T-helper 1 cell treated with Interleukin-12 subunit alpha and Interleukin-12 subunit beta and Interleukin-4 antibody, amounts not matched to agents 30 μg/mL and 1 μg/mL, for 36 hours (primary cell): ENCODE measurements at regions not wholly inside any gene's neighbourhood (a gene's known extent, or its start where the extent isn't known, plus 50 kb on each side); places are given as distances from the start of the nearest gene placed in this dataset.
"Not testable (repeated sequence)": the region's sequence is repeated elsewhere in the genome, so short reads cannot be mapped to it uniquely, and the experiment has no call there.

Experiments used
- H3K27ac Mint-ChIP-seq: one replicate; pipeline ENCODE4 v1.8.0; 2021; ENCODE audit warnings: mild to moderate bottlenecking, mixed read lengths
- H3K27me3 Mint-ChIP-seq: one replicate; pipeline ENCODE4 v1.8.0; 2021; ENCODE audit warnings: low read depth, mixed read lengths
- H3K36me3 Mint-ChIP-seq: one replicate; pipeline ENCODE4 v1.8.0; 2021; ENCODE audit warnings: low read depth, mixed read lengths
- H3K4me1 Mint-ChIP-seq: one replicate; pipeline ENCODE4 v1.8.0; 2021; ENCODE audit warnings: low read depth, mixed read lengths
- H3K4me3 Mint-ChIP-seq: one replicate; pipeline ENCODE4 v1.8.0; 2021; ENCODE audit warnings: mild to moderate bottlenecking, moderate library complexity, mixed read lengths
- H3K9me3 Mint-ChIP-seq: one replicate; pipeline ENCODE4 v1.8.0; 2021; ENCODE audit warnings: mixed read lengths

DNA sequence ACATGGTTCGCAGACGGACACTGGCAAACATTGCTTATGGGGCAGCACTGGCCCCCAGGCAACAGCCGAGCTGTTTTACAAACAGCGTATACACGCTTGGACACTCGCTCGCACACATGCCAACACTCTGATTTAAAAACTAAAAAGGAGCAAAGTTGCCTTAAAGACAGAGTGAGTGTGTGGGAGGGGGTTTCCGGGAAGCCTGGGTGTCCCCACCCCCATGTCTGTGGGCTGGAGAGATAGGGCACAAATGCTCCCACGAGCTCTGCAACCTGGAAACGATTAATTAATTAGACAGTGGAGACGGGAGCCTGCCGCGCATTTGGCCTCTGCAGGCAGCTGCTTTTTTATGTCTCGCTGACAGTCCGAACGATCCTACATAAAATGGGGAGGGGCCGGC is 107.9 kb upstream of the ZNF469 start:
- no peaks in the 10 kb centered on the region for H3K36me3 Mint-ChIP-seq

DNA sequence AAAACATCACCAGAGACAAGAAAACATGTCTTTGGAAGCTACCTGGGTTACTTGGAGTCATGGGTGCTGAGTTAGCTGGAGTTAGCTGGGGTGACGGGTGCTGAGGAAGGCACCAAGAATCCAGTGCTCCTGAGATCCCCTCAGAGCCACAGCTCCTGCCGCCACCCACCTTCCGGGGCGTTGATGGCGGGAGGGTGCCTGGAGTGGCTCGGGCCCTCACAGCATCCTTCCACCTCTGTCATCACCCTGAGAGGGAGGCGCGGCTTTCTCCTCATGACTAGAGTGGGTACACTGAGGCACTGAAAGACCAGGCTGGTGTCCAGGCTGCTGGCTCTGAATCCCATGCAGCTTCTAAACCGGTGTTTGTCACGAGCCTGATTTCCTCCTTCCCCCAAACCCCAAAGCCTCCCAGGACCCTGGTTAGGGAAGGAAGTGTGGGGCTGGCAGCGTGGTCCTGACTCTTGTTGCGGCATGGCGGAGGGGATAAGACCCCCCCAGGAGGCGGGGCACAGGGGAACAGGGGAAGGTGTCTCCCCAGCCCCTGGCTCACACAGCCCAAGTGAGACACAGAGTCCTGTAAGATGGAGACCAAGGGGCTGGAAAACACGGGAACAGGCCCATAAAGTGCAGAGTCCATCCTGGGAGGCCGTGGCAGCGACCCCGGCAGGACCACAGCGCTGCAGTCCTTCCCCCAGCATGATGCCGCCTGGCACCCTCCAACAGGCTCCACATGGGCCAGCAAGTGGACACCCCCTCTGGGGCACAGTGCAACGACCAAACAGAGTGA is 107.2 kb upstream of the ZNF469 start:
- not testable (repeated sequence) for H3K27me3 Mint-ChIP-seq, H3K9me3 Mint-ChIP-seq, H3K4me1 Mint-ChIP-seq, H3K27ac Mint-ChIP-seq, H3K4me3 Mint-ChIP-seq, H3K36me3 Mint-ChIP-seq

More for the DNA sequence above, 107.9 kb upstream of the ZNF469 start:
- Mint-ChIP-seq H3K4me1 (no peaks in the 10 kb centered on the region), H3K9me3 (peaks cover 3% of the 10 kb centered on the region), H3K4me3 (no peak overlapping the region), H3K27ac (no peak overlapping the region), H3K27me3 (no peaks in the 10 kb centered on the region)

DNA sequence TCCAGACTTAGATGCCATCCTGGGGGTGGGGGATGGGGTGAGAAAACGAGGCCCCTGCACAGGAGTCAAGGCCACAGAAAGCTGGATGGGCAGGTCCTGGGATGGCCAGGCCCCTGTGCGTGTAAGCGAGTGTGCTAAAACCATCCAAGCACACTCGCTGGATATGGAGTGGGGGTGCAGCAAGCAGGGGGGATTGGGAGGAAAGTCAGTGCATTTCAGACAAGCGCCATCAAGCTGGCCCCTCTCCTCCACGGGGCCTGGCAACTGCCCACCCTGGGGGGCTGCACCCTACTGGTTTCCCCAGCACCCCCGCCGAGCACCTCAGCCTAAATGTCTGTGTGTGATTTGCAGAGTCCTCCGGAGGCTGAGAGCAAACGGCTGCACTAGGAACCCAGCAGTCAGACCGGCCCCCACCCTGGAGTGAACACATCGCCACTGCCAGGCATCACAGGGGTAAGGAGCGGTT is 106.6 kb upstream of the ZNF469 start:
- H3K4me3 Mint-ChIP-seq, H3K27me3 Mint-ChIP-seq, H3K4me1 Mint-ChIP-seq, H3K36me3 Mint-ChIP-seq, H3K27ac Mint-ChIP-seq, H3K9me3 Mint-ChIP-seq: not testable (repeated sequence)

DNA sequence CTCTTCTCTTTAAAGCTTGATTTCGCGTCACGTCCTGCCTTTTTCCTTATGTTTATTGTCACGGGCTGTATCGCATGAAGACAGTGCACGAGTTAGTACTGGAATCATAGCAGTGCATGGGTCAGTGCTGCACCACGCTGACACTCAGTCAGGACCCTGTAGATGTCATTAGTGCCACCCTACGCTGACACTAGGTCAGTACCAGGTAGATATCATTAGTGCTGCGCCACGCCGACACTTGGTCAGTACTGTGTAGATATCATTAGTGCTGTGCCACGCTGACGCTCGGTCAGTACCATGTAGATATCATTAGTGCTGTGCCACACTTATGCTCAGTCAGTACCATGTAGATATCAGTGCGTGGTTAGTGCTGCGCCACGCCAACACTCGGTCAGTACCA is 106.2 kb upstream of the ZNF469 start:
- peaks cover 3% of the 10 kb centered on the region for H3K9me3 Mint-ChIP-seq
- no peak overlapping the region for H3K27ac Mint-ChIP-seq
- H3K4me3 Mint-ChIP-seq, result no peak overlapping the region
- no peaks in the 10 kb centered on the region for H3K27me3 Mint-ChIP-seq
- H3K36me3 Mint-ChIP-seq, result no peaks in the 10 kb centered on the region
- no peaks in the 10 kb centered on the region for H3K4me1 Mint-ChIP-seq

DNA sequence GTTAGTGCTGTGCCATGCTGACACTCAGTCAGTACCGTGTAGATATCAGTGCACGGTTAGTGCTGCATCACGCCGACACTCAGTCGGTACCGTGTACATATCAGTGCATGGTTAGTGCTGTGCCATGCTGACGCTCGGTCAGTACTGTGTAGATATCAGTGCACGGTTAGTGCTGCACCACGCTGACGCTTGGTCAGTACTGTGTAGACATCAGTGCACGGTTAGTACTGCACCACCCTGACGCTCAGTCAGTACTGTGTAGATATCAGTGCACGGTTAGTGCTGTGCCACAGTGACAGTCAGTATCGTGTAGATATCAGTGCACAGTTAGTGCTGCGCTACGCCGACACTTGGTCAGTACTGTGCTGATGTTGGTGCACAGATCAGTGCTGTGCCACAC is 102.8 kb upstream of the ZNF469 start:
- Mint-ChIP-seq H3K4me1 (no peaks in the 10 kb centered on the region), H3K27ac (no peak overlapping the region)

DNA sequence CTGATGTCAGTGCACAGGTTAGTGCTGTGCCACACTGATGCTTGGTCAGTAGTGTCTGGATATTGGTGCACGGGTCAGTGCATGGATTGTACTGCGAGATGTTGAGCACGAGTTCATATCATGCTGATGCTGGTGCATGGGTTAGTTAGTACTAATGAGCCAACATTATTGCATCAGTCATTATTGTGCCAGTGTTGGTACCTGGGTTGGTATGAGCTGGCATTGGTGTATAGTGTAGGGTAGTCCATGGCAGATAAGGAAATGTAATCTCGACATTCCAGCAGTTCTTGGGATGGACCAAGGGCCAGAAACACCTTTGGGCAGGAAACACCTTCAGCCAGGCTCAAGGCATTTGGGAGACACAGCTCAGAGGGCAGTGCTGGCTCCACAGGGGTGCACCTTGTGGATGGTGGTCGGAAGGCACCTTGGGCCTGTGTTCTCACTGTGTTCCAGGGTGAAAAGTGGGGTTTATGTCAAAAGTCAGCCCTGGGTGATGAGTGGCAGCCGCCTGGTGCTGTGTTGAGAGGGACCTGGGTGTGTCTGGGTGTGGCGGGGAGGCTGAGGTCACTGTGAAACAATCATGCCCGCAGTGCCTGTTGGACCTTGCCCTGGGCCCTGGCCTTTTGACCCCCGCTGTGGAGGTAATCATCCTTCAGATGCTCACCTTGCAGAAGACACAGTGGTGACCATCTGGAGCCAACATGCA is 100.7 kb upstream of the ZNF469 start:
- Mint-ChIP-seq H3K36me3 (no peaks in the 10 kb centered on the region), H3K4me1 (no peaks in the 10 kb centered on the region), H3K27ac (no peak overlapping the region), H3K9me3 (peaks cover 7% of the 10 kb centered on the region), H3K4me3 (no peak overlapping the region), H3K27me3 (no peaks in the 10 kb centered on the region)

More for the DNA sequence above, 102.8 kb upstream of the ZNF469 start:
- no peaks in the 10 kb centered on the region for H3K36me3 Mint-ChIP-seq
- peaks cover 7% of the 10 kb centered on the region for H3K9me3 Mint-ChIP-seq
- H3K4me3 Mint-ChIP-seq, result no peak overlapping the region
- no peaks in the 10 kb centered on the region for H3K27me3 Mint-ChIP-seq

DNA sequence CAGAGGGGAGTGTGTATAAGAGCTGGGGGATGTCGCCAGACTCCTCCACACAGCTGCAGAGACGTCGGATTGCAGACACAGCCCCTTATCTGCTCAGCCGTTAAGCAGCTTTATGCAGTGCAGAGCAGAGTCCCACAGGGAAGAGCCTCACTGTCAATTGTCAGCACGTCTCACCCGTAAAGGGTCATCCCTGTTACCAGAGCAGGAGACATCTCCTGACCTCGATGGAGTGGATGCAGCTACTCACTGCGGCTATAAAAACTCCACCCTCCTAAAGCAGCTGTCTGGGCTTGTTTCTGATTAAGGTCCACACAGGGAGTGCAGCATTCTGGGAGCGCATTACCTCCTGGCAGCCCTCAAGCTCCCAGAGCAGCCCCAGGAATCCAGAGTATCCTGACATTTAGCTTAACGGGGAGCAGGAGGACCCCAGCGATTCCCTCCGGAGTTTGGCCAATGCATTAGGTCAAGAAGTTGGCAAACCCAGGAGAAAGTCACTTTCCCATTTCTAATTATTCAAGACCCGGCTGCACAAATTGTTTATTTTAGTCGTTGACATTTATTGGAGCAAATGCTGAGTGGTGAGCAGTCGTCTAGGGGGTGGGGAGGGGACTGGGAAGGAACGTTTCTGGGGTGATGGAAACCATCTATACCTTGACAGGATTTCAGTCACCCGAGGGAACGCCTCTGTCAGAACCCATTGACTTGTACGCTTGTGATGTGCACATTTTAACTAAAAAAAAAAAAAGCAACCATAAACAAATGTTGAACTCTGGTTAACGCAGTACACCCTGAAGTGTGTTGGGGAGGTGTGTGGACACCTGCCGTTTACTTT is 100.0 kb upstream of the ZNF469 start:
- no peaks in the 10 kb centered on the region for H3K36me3 Mint-ChIP-seq
- no peaks in the 10 kb centered on the region for H3K27me3 Mint-ChIP-seq
- H3K4me3 Mint-ChIP-seq, result no peak overlapping the region
- H3K4me1 Mint-ChIP-seq, result no peaks in the 10 kb centered on the region
- peaks cover 7% of the 10 kb centered on the region for H3K9me3 Mint-ChIP-seq
- no peak overlapping the region for H3K27ac Mint-ChIP-seq

DNA sequence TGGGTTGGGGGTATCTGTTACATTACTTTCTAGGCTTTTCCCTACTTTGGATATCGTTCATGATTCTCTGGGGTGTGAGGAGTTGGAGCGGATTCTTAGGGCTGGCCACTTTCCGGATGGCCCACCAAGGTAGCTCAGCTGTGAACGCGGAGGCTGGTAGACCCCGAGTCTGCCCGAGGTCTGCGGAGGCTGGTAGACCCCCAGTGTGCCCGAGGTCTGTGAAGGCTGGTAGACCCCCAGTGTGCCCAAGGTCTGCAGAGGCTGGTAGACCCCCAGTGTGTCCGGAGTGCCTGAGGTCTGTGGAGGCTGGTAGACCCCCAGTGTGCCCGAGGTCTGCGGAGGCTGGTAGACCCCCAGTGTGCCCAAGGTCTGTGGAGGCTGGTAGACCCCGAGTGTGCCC is 99.2 kb upstream of the ZNF469 start:
- no peak overlapping the region for H3K4me3 Mint-ChIP-seq
- no peak overlapping the region for H3K27ac Mint-ChIP-seq
- no peaks in the 10 kb centered on the region for H3K27me3 Mint-ChIP-seq
- H3K9me3 Mint-ChIP-seq, result peaks cover 6% of the 10 kb centered on the region
- no peaks in the 10 kb centered on the region for H3K4me1 Mint-ChIP-seq
- no peaks in the 10 kb centered on the region for H3K36me3 Mint-ChIP-seq

DNA sequence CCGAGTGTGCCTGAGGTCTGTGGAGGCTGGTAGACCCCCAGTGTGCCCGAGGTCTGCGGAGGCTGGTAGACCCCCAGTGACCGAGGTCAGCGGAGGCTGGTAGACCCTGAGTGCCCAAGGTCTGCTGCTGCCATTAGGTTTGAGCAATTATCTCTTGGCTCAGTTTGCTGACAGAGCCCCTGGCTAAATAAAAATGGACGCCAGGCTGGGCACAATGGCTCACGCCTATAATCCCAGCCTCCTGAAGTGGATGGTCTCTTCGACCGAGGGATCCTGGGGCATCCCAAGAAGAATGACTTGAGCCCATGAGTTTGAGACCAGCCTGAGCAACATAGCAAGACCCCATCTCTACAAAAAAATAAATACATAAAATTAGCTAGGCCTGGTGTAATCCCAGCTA is 98.7 kb upstream of the ZNF469 start:
- H3K27ac Mint-ChIP-seq, result no peak overlapping the region
- H3K36me3 Mint-ChIP-seq, result no peaks in the 10 kb centered on the region
- peaks cover 4% of the 10 kb centered on the region for H3K9me3 Mint-ChIP-seq
- no peak overlapping the region for H3K4me3 Mint-ChIP-seq
- H3K27me3 Mint-ChIP-seq, result no peaks in the 10 kb centered on the region
- H3K4me1 Mint-ChIP-seq, result no peaks in the 10 kb centered on the region

DNA sequence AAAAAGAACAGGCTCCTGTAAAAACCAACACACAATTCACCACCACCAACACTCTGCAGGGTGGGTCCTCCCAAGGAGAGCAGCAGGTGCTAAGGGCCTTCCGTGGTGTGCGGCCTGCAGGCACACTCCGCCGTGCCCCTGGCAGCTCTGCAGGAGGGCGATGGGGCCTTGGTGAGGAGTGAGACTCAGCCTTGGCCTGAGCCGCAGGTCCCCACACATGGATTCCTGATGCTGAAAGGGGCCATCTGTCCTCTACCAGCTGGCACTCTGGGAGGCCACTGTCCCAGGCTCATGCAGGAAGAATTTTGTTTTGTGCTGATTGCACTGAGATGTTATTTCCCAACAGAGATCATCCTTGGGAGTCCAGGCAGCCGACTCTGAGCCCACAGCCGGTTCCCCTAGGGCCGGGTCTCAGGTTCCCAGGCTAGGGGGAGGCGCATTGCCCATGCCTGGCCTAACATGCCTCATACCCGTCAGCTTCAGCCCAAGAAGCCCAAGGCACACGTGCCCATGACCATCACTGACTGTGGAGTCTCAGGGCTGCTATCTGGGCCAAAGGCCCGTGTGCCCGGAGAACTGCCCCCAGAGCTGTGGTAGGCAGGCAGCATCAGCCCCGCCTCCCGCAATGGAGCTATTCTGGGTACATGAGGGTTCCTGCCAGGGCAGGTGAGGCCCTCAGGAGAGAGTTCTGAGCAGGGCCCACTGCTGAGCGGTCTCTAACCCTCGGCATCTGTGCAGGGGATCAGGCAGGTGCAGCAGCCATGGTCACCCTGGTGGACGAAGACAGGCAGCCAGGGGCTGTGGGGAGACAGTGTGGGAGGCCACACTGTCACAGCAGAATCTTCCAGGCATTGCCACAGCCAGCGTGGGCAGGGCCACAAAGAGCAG is 97.9 kb upstream of the ZNF469 start:
- peaks cover 4% of the 10 kb centered on the region for H3K9me3 Mint-ChIP-seq
- no peaks in the 10 kb centered on the region for H3K27me3 Mint-ChIP-seq
- no peak overlapping the region for H3K27ac Mint-ChIP-seq
- no peaks in the 10 kb centered on the region for H3K36me3 Mint-ChIP-seq
- H3K4me1 Mint-ChIP-seq, result no peaks in the 10 kb centered on the region
- H3K4me3 Mint-ChIP-seq, result no peak overlapping the region

DNA sequence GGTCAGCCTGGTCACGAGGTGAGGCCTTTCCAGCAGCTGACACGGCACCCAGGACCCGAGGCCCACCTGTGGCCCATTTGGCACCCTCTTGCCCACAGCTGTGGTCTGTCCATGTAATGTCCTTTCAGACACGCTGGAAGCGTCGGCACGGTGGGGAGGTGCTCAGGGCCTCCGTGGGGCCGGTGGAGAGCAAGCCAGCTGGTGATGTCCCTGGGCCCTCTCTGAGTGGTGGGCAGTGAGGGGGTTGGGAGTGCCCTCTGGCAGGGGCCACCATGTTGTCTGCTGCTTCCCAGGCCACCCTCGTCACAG is 97.3 kb upstream of the ZNF469 start:
- Mint-ChIP-seq H3K36me3 (no peaks in the 10 kb centered on the region), H3K4me3 (no peak overlapping the region), H3K27ac (no peak overlapping the region), H3K9me3 (peaks cover 4% of the 10 kb centered on the region), H3K27me3 (no peaks in the 10 kb centered on the region), H3K4me1 (no peaks in the 10 kb centered on the region)

DNA sequence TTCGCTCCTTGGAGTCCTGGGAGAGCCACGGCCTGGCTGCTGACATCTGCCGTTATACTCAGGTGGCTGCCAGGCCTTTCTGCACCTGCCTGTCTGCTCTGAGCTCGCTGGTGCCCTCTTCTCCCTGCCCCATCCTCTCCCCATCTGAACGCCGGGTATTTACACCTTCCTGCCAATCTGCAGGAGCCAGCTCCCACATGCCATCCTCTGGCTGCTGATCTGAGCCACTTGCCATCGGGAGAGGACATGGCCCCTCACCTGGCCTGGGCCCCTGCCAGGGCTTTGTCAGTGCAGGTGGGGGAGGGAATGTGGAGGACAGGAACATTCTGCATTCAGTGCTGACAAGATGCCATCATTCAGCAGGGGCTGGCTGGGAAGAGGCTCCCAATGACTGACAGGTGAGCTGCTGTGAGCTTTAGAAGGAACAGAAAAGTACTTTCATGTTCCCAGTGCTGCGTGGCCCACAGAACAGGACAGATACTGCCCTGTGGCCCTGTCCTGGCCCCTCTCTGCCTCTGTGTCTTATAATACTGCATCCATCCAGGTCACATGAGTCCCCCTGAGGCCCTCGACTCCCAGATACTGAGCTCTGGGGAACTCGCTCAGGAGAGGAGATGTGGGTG is 96.3 kb upstream of the ZNF469 start:
- no peaks in the 10 kb centered on the region for H3K27me3 Mint-ChIP-seq
- peaks cover 4% of the 10 kb centered on the region for H3K9me3 Mint-ChIP-seq
- H3K4me1 Mint-ChIP-seq, result no peaks in the 10 kb centered on the region
- no peak overlapping the region for H3K4me3 Mint-ChIP-seq
- no peak overlapping the region for H3K27ac Mint-ChIP-seq
- no peaks in the 10 kb centered on the region for H3K36me3 Mint-ChIP-seq

DNA sequence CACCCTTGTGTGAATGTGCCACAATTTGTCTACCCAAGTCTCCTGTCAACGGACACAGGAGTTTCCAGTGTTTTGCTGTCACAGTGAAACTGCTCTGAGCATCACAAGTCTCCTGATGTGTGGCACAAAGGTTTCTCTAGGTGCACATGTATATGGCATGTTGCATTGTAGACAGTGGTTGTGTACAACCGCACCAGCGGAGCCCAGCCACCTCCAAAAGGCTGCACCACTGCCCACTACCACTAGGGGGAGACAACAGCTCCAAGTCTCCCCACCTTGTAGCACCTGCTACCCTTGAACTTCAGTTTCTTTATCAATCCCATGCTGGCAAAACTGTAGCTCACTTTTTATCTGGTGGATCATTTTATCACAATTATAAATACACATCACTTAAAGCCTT is 95.5 kb upstream of the ZNF469 start:
- Mint-ChIP-seq H3K4me3 (no peak overlapping the region), H3K36me3 (no peaks in the 10 kb centered on the region), H3K9me3 (peaks cover 4% of the 10 kb centered on the region), H3K27me3 (no peaks in the 10 kb centered on the region), H3K27ac (no peak overlapping the region), H3K4me1 (no peaks in the 10 kb centered on the region)

DNA sequence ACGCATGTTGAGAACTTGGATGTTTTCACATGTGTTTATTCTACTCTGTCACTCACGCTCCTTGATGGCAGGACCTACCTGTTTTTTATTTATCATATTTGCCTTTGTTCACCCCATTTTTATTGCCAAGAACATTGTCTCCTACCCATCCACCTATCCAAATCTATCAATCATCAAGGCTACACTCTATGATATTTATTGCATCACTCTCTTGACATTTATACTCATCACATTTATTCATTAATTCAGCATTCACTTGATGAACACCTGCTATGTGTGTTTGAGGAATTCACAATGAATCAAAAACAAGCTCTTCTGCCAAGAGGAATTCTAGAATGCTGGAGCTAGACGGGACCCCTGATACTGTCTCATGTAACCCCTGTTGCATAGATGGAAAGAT is 94.5 kb upstream of the ZNF469 start:
- Mint-ChIP-seq H3K9me3 (peaks cover under 1% of the 10 kb centered on the region), H3K27ac (no peak overlapping the region), H3K27me3 (no peaks in the 10 kb centered on the region), H3K4me3 (no peak overlapping the region), H3K4me1 (no peaks in the 10 kb centered on the region), H3K36me3 (no peaks in the 10 kb centered on the region)
